H9 (cell line): ENCODE measurements at regions not wholly inside any gene's neighbourhood (a gene's known extent, or its start where the extent isn't known, plus 50 kb on each side); places are given as distances from the start of the nearest gene placed in this dataset.

Experiments used
- DNase-seq: peaks from one replicate; pipeline ENCODE4 v3.0.0-alpha.2; 2017
- H2AFZ ChIP-seq: one replicate; pipeline ENCODE4 v1.6.1; 2013; ENCODE audit warnings: mild to moderate bottlenecking, low read length, control low read depth, moderate library complexity
- H2AK5ac ChIP-seq: 2 replicates; pipeline ENCODE4 v1.6.1; 2013; ENCODE audit warnings: low read length, control low read depth, mixed read lengths; ENCODE audit not compliant: insufficient read length
- H2BK120ac ChIP-seq: one replicate; pipeline ENCODE4 v1.6.1; 2013; ENCODE audit warnings: low read depth, mild to moderate bottlenecking, low read length, control low read depth, inconsistent platforms; ENCODE audit not compliant: poor library complexity, severe bottlenecking
- H2BK12ac ChIP-seq: 2 replicates; pipeline ENCODE4 v1.6.1; 2013; ENCODE audit warnings: low read length, control low read depth, mixed read lengths, low read depth; ENCODE audit not compliant: insufficient read length
- H2BK15ac ChIP-seq: 2 replicates; pipeline ENCODE4 v1.6.1; 2013; ENCODE audit warnings: low read depth, low read length, control low read depth
- H2BK20ac ChIP-seq: one replicate; pipeline ENCODE4 v1.6.1; 2013; ENCODE audit warnings: low read depth, mild to moderate bottlenecking, low read length, control low read depth, inconsistent platforms; ENCODE audit not compliant: poor library complexity, severe bottlenecking
- H2BK5ac ChIP-seq: 2 replicates; pipeline ENCODE4 v1.6.1; 2013; ENCODE audit warnings: low read length, control low read depth, mixed read lengths; ENCODE audit not compliant: insufficient read length
- H3K14ac ChIP-seq: 2 replicates; pipeline ENCODE4 v1.6.1; 2013; ENCODE audit warnings: low read length, control low read depth; ENCODE audit not compliant: insufficient read depth
- H3K18ac ChIP-seq: 2 replicates; pipeline ENCODE4 v1.6.1; 2013; ENCODE audit warnings: low read depth, mild to moderate bottlenecking, mixed read lengths, low read length, control low read depth; ENCODE audit not compliant: insufficient read length
- H3K23ac ChIP-seq: 2 replicates; pipeline ENCODE4 v1.6.1; 2013; ENCODE audit warnings: low read length, control low read depth, mixed read lengths, low read depth; ENCODE audit not compliant: insufficient read length
- H3K23me2 ChIP-seq: 2 replicates; pipeline ENCODE4 v1.6.1; 2013; ENCODE audit warnings: low read depth, mild to moderate bottlenecking, mixed read lengths, low read length, control low read depth; ENCODE audit not compliant: insufficient read length, poor library complexity, severe bottlenecking
- H3K27ac ChIP-seq: 2 replicates; pipeline ENCODE4 v1.5.1; 2013; ENCODE audit warnings: low read length, control low read depth, mixed read lengths, low read depth; ENCODE audit not compliant: insufficient read length
- H3K27me3 ChIP-seq: 2 replicates; pipeline ENCODE4 v1.6.1; 2013; ENCODE audit warnings: low read length, control low read depth, inconsistent platforms; ENCODE audit not compliant: insufficient read depth
- H3K4ac ChIP-seq: 2 replicates; pipeline ENCODE4 v1.6.1; 2013; ENCODE audit warnings: low read depth, mild to moderate bottlenecking, control low read depth, inconsistent platforms, low read length, moderate library complexity
- H3K4me1 ChIP-seq: 2 replicates; pipeline ENCODE4 v1.6.1; 2013; ENCODE audit warnings: low read length, control low read depth, inconsistent platforms; ENCODE audit not compliant: insufficient read depth
- H3K4me2 ChIP-seq: 2 replicates; pipeline ENCODE4 v1.6.1; 2013; ENCODE audit warnings: low read length, control low read depth, mixed read lengths; ENCODE audit not compliant: insufficient read length, insufficient read depth
- H3K56ac ChIP-seq: 2 replicates; pipeline ENCODE4 v1.6.1; 2013; ENCODE audit warnings: low read depth, mild to moderate bottlenecking, mixed read lengths, low read length, control low read depth; ENCODE audit not compliant: insufficient read length
- H3K79me1 ChIP-seq: 2 replicates; pipeline ENCODE4 v1.6.1; 2013; ENCODE audit warnings: low read depth, mild to moderate bottlenecking, moderate library complexity, low read length, control low read depth, inconsistent platforms; ENCODE audit not compliant: insufficient read depth, poor library complexity, severe bottlenecking
- H3K79me2 ChIP-seq: 2 replicates; pipeline ENCODE4 v1.6.1; 2013; ENCODE audit warnings: low read length, control low read depth, inconsistent platforms; ENCODE audit not compliant: insufficient read depth
- H3K9ac ChIP-seq: 2 replicates; pipeline ENCODE4 v1.6.1; 2013; ENCODE audit warnings: low read length, control low read depth, mixed read lengths; ENCODE audit not compliant: insufficient read length; ENCODE audit errors: extremely low read depth
- H3K9me3 ChIP-seq: one replicate; pipeline ENCODE4 v1.6.1; 2013; ENCODE audit warnings: low read depth, low read length, inconsistent platforms; ENCODE audit not compliant: control insufficient read depth
- H3T11ph ChIP-seq: one replicate; pipeline ENCODE4 v1.6.1; 2013; ENCODE audit warnings: mild to moderate bottlenecking, low read length, control low read depth, inconsistent platforms
- H4K20me1 ChIP-seq: one replicate; pipeline ENCODE4 v1.6.1; 2013; ENCODE audit not compliant: control insufficient read depth, insufficient read length, insufficient read depth
- H4K5ac ChIP-seq: 2 replicates; pipeline ENCODE4 v1.6.1; 2013; ENCODE audit warnings: low read depth, mild to moderate bottlenecking, mixed read lengths, low read length, control low read depth; ENCODE audit not compliant: insufficient read length
- H4K8ac ChIP-seq: replicated peaks from 2 replicates; pipeline ENCODE4 v1.6.1; 2013; ENCODE audit warnings: low read length, control low read depth, mixed read lengths, low read depth; ENCODE audit not compliant: insufficient read length
- H4K91ac ChIP-seq: 2 replicates; pipeline ENCODE4 v1.6.1; 2013; ENCODE audit warnings: low read depth, mild to moderate bottlenecking, moderate library complexity, mixed read lengths, low read length, control low read depth; ENCODE audit not compliant: insufficient read length
- H3K27ac Mint-ChIP-seq, 3 experiments: 2 replicates in 2 of 3; 3 replicates in 1 of 3; pipeline ENCODE4 v1.8.0; 2020 to 2021; ENCODE audit warnings: mixed read lengths in 3 of 3, mild to moderate bottlenecking in 1 of 3, moderate library complexity in 1 of 3
- H3K27me3 Mint-ChIP-seq: 2 replicates; pipeline ENCODE4 v1.8.0; 2021; ENCODE audit warnings: low read depth, mild to moderate bottlenecking, moderate library complexity, mixed read lengths
- H3K36me3 Mint-ChIP-seq, 3 experiments: 2 replicates in 2 of 3; 3 replicates in 1 of 3; pipeline ENCODE4 v1.8.0; 2020 to 2021; ENCODE audit warnings: low read depth in 3 of 3, mixed read lengths in 3 of 3; ENCODE audit not compliant: insufficient read depth in 1 of 3
- H3K4me1 Mint-ChIP-seq, 2 experiments: 2 replicates each; pipeline ENCODE4 v1.8.0; 2020; ENCODE audit warnings: mixed read lengths in 2 of 2
- H3K4me3 Mint-ChIP-seq, 2 experiments: 2 replicates in 1 of 2; 3 replicates in 1 of 2; pipeline ENCODE4 v1.8.0; 2020 to 2021; ENCODE audit warnings: mild to moderate bottlenecking in 2 of 2, mixed read lengths in 2 of 2, moderate library complexity in 1 of 2
- H3K9me3 Mint-ChIP-seq, 2 experiments: 2 replicates in 1 of 2; 3 replicates in 1 of 2; pipeline ENCODE4 v1.8.0; 2020; ENCODE audit warnings: mild to moderate bottlenecking in 2 of 2, mixed read lengths in 2 of 2, moderate library complexity in 1 of 2
- CTCF ChIP-seq: fragments of 200-600 bp; sonication (generic); conservative IDR thresholded peaks from 3 replicates; pipeline ENCODE4 v1.8.0; 2021; ENCODE audit warnings: antibody characterized with exemption, mild to moderate bottlenecking
- WGBS: extraction: QIAGEN DNeasy Blood & Tissue Kit; methylation state at CpG from one replicate; pipeline ENCODE4 v1.1.7; 2013; ENCODE audit warnings: missing lambda C conversion rate, low lambda C conversion rate, mixed read lengths; ENCODE audit not compliant: insufficient read length; ENCODE audit errors: extremely low coverage; 5-methylcytosine and 5-hydroxymethylcytosine counted together

GRCh38 chr11:92008249-92008648, 216.4 kb upstream of the FAT3 start:
- Histone ChIP-seq H4K8ac (no peak overlapping the region), H3K18ac (no peak overlapping the region), H3K14ac (no peak overlapping the region), H3K23ac (no peak overlapping the region), H4K5ac (no peak overlapping the region), H2BK12ac (no peak overlapping the region), H3K56ac (no peak overlapping the region), H4K91ac (no peak overlapping the region), H3K27me3 (no peaks in the 10 kb centered on the region), H4K20me1 (no peaks in the 10 kb centered on the region), H2BK5ac (no peak overlapping the region), H2BK120ac (no peak overlapping the region), H3K4me1 (no peaks in the 10 kb centered on the region), H2AK5ac (no peak overlapping the region), H2BK20ac (no peak overlapping the region), H3K27ac (no peak overlapping the region), H3T11ph (no peak overlapping the region), H3K23me2 (no peaks in the 10 kb centered on the region), H2AFZ (no peak overlapping the region), H3K79me1 (no peaks in the 10 kb centered on the region), H3K9ac (no peak overlapping the region), H2BK15ac (no peak overlapping the region), H3K4me2 (no peak overlapping the region), H3K9me3 (no peaks in the 10 kb centered on the region), H3K4ac (no peak overlapping the region), H3K79me2 (no peaks in the 10 kb centered on the region)
- Mint-ChIP-seq H3K4me3 (no peak overlapping the region), H3K9me3 (no peaks in the 10 kb centered on the region; a peak in 1 of 5 replicates), H3K4me1 (no peaks in the 10 kb centered on the region), H3K36me3 (no peaks in the 10 kb centered on the region), H3K27me3 (no peaks in the 10 kb centered on the region; the same call in 1 of the 2 replicates), H3K27ac (no peak overlapping the region)
- TF ChIP-seq CTCF = no peak
- DNase-seq = no peak
- no CpG with 5 or more reads among the region's 1 CpG for WGBS
